Smooth muscle cell (in vitro differentiated cells): ENCODE measurements at regions not wholly inside any gene's neighbourhood (a gene's known extent, or its start where the extent isn't known, plus 50 kb on each side); places are given as distances from the start of the nearest gene placed in this dataset.

Experiments
- DNase-seq: peaks from one replicate; lab custom pipeline; 2025; ENCODE audit not compliant: unreplicated experiment; lab: John Stamatoyannopoulos, UW
- H2AFZ ChIP-seq: fragments of 200-600 bp; sonication (generic); 2 replicates; pipeline ENCODE4 v1.6.0; 2016; ENCODE audit warnings: antibody characterized with exemption, low read depth, mild to moderate bottlenecking
- H3F3A ChIP-seq: fragments of 200-600 bp; sonication (generic); 2 replicates; pipeline ENCODE4 v1.6.0; 2017; ENCODE audit warnings: antibody characterized with exemption, low read depth
- H3K27ac ChIP-seq: fragments of 200-600 bp; sonication (generic); 2 replicates; pipeline ENCODE4 v1.5.1; 2016; ENCODE audit warnings: low read depth, mild to moderate bottlenecking
- H3K27me3 ChIP-seq: fragments of 200-600 bp; sonication (generic); 2 replicates; pipeline ENCODE4 v1.6.1; 2016; ENCODE audit warnings: low read depth, mild to moderate bottlenecking
- H3K36me3 ChIP-seq: fragments of 200-600 bp; sonication (generic); 2 replicates; pipeline ENCODE4 v1.5.1; 2016; ENCODE audit warnings: low read depth
- H3K4me1 ChIP-seq: fragments of 200-600 bp; sonication (generic); 2 replicates; pipeline ENCODE4 v1.5.1; 2016; ENCODE audit warnings: low read depth
- H3K4me2 ChIP-seq: fragments of 200-600 bp; sonication (generic); 2 replicates; pipeline ENCODE4 v1.6.0; 2016; ENCODE audit warnings: mild to moderate bottlenecking
- H3K4me3 ChIP-seq: fragments of 200-600 bp; sonication (generic); 2 replicates; pipeline ENCODE4 v1.5.1; 2016; ENCODE audit warnings: mild to moderate bottlenecking
- H3K79me2 ChIP-seq: fragments of 200-600 bp; sonication (generic); 2 replicates; pipeline ENCODE4 v1.6.0; 2016; ENCODE audit warnings: low read depth, mild to moderate bottlenecking
- H3K9ac ChIP-seq: fragments of 200-600 bp; sonication (generic); 2 replicates; pipeline ENCODE4 v1.6.0; 2016; ENCODE audit warnings: low read depth
- H3K9me3 ChIP-seq: fragments of 200-600 bp; sonication (generic); replicated peaks from 2 replicates; pipeline ENCODE4 v1.5.1; 2016; ENCODE audit warnings: low read depth
- H4K20me1 ChIP-seq: fragments of 200-600 bp; sonication (generic); 2 replicates; pipeline ENCODE4 v1.6.0; 2016; ENCODE audit warnings: low read depth
- CTCF ChIP-seq: fragments of 200-600 bp; sonication (generic); IDR thresholded peaks from 2 replicates; pipeline ENCODE4 v1.5.1; 2017; ENCODE audit warnings: borderline replicate concordance, mild to moderate bottlenecking, antibody characterized with exemption; ENCODE audit not compliant: insufficient read depth, poor library complexity, severe bottlenecking
- WGBS: methylation state at CpG from one replicate; pipeline ENCODE4 v1.1.7; 2016; ENCODE audit warnings: low lambda C conversion rate; 5-methylcytosine and 5-hydroxymethylcytosine counted together

GRCh38 chr16:81151648-81152310 lies 55.6 kb upstream of the GCSH start:
- no peak overlapping the region for H2AFZ ChIP-seq
- DNase-seq = no peak
- no peaks in the 10 kb centered on the region for H3K27me3 ChIP-seq
- no peaks in the 10 kb centered on the region for H3K9me3 ChIP-seq
- H3K27ac ChIP-seq = no peak overlapping the region
- H3K9ac ChIP-seq = no peak overlapping the region
- no peaks in the 10 kb centered on the region for H3K4me1 ChIP-seq
- WGBS = 72% methylated on average over 13 of the region's 13 CpGs
- no peaks in the 10 kb centered on the region for H3K79me2 ChIP-seq
- no peaks in the 10 kb centered on the region for H3K36me3 ChIP-seq
- H3K4me3 ChIP-seq = no peak overlapping the region
- H4K20me1 ChIP-seq = no peaks in the 10 kb centered on the region
- no peak overlapping the region for H3K4me2 ChIP-seq
- TF ChIP-seq CTCF = no peak
- no peaks in the 10 kb centered on the region for H3F3A ChIP-seq

GRCh38 chr16:81149614-81150013 lies 53.4 kb upstream of the GCSH start:
- no peak for DNase-seq
- no peaks in the 10 kb centered on the region for H3K9me3 ChIP-seq
- H4K20me1 ChIP-seq = no peaks in the 10 kb centered on the region
- no peaks in the 10 kb centered on the region for H3K27me3 ChIP-seq
- H3K4me3 ChIP-seq = no peak overlapping the region
- H3K9ac ChIP-seq = no peak overlapping the region
- no peaks in the 10 kb centered on the region for H3F3A ChIP-seq
- no peak for TF ChIP-seq CTCF
- no peak overlapping the region for H3K27ac ChIP-seq
- no peaks in the 10 kb centered on the region for H3K4me1 ChIP-seq
- H3K79me2 ChIP-seq = no peaks in the 10 kb centered on the region
- H3K4me2 ChIP-seq = no peak overlapping the region
- H2AFZ ChIP-seq = no peak overlapping the region
- H3K36me3 ChIP-seq = no peaks in the 10 kb centered on the region
- WGBS = 94% methylated on average over 10 of the region's 10 CpGs

GRCh38 chr16:81148277-81148676 lies 52.1 kb upstream of the GCSH start:
- TF ChIP-seq CTCF = no peak
- no peak overlapping the region for H3K4me2 ChIP-seq
- no peaks in the 10 kb centered on the region for H3K27me3 ChIP-seq
- H3K79me2 ChIP-seq = no peaks in the 10 kb centered on the region
- no peaks in the 10 kb centered on the region for H3K9me3 ChIP-seq
- no peak overlapping the region for H3K4me3 ChIP-seq
- H4K20me1 ChIP-seq = no peaks in the 10 kb centered on the region
- no peak for DNase-seq
- no peak overlapping the region for H3K27ac ChIP-seq
- WGBS = 63% methylated on average over 6 of the region's 6 CpGs
- no peak overlapping the region for H3K9ac ChIP-seq
- H3K36me3 ChIP-seq = no peaks in the 10 kb centered on the region
- no peak overlapping the region for H2AFZ ChIP-seq
- no peaks in the 10 kb centered on the region for H3F3A ChIP-seq
- no peaks in the 10 kb centered on the region for H3K4me1 ChIP-seq
